WTC11 (cell line): ENCODE measurements at regions not wholly inside any gene's neighbourhood (a gene's known extent, or its start where the extent isn't known, plus 50 kb on each side); places are given as distances from the start of the nearest gene placed in this dataset.

Source experiments
- ATAC-seq: fragments of 200-7000 bp; cut with Tn5 transposase; 2 replicates; pipeline ENCODE4 v1.10.0; 2021; ENCODE audit warnings: mild to moderate bottlenecking, moderate library complexity
- CTCF ChIA-PET: fragments of 300-600 bp; sonication (Branson Sonifier 250); formaldehyde crosslinking; loops from one replicate; lab custom pipeline; 2021; ENCODE audit warnings: antibody characterized with exemption; lab: Charles Lee
- POLR2A ChIA-PET: fragments of 350-600 bp; sonication (Branson Sonifier 250); formaldehyde crosslinking; loops from one replicate; lab custom pipeline; 2021; ENCODE audit warnings: antibody characterized with exemption; lab: Charles Lee
- DNase-seq: peaks from one replicate; pipeline ENCODE4 v3.0.0; 2021; ENCODE audit warnings: low spot score
- H3K27ac Mint-ChIP-seq: 2 replicates; pipeline ENCODE4 v1.8.0; 2021; ENCODE audit warnings: mixed read lengths
- H3K27me3 Mint-ChIP-seq: 2 replicates; pipeline ENCODE4 v1.8.0; 2021; ENCODE audit warnings: low read depth, mild to moderate bottlenecking, moderate library complexity, mixed read lengths
- H3K36me3 Mint-ChIP-seq: 2 replicates; pipeline ENCODE4 v1.8.0; 2021; ENCODE audit warnings: mixed read lengths
- H3K4me1 Mint-ChIP-seq: 2 replicates; pipeline ENCODE4 v1.8.0; 2022; ENCODE audit warnings: mixed read lengths
- H3K4me3 Mint-ChIP-seq: 2 replicates; pipeline ENCODE4 v1.8.0; 2021; ENCODE audit warnings: mild to moderate bottlenecking, moderate library complexity, mixed read lengths
- H3K9me3 Mint-ChIP-seq: 2 replicates; pipeline ENCODE4 v1.8.0; 2021; ENCODE audit warnings: mixed read lengths
- FOXJ3 ChIP-seq: sonication (generic); formaldehyde crosslinking; IDR thresholded peaks from 2 replicates; pipeline ENCODE4 v1.9.0; 2021; ENCODE audit warnings: missing genetic modification reagents, mild to moderate bottlenecking, borderline replicate concordance
- SOX15 ChIP-seq: fragments of 250-450 bp; sonication (Bioruptor Pico); IDR thresholded peaks from 2 replicates; pipeline ENCODE4 v1.9.0; 2021; ENCODE audit warnings: mild to moderate bottlenecking
- TP53 ChIP-seq: sonication (generic); formaldehyde crosslinking; IDR thresholded peaks from 2 replicates; pipeline ENCODE4 v1.8.1; 2023; ENCODE audit warnings: mild to moderate bottlenecking, missing genetic modification reagents
- TF ChIP-seq, protein P1 (sequence below): sonication (generic); formaldehyde crosslinking; IDR thresholded peaks from 2 replicates; pipeline ENCODE4 v1.8.1; 2022; ENCODE audit warnings: missing genetic modification reagents, borderline replicate concordance
- TF ChIP-seq, protein P2 (sequence below): fragments of 250-450 bp; sonication (Bioruptor Pico); IDR thresholded peaks from 2 replicates; pipeline ENCODE4 v2.1.2; 2022; ENCODE audit warnings: mild to moderate bottlenecking, moderate library complexity

DNA sequence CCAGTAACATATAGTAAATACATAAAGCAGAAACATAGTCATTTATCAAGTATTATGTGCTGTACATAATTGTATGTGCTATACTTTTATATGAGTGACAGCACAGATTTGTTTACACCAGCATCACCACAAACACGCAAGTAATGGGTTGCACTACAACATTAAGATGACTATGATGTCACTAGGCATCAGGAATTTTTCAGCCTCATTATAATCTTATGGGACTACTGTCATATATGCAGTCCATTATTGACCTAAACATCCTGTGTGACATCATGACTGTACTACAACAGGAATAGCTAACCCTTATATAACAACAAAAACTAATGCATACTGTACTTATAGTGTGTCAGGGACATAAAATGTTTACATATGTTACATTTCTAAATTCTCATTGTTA lies 50.2 kb upstream of the IZUMO1R start:
- Mint-ChIP-seq H3K27me3 (peaks cover 27% of the 10 kb centered on the region), H3K36me3 (peaks cover 24% of the 10 kb centered on the region), H3K9me3 (peaks cover 54% of the 10 kb centered on the region), H3K4me1 (no peaks in the 10 kb centered on the region), H3K4me3 (no peak overlapping the region), H3K27ac (no peak overlapping the region)
- ATAC-seq (no peak), DNase-seq (no peak)
- ChIA-PET POLR2A (no interaction called here), CTCF (no interaction called here)
- TF ChIP-seq SOX15 (CRISPR knock-in tag) (no peak), FOXJ3 (CRISPR knock-in tag) (no peak), TP53 (CRISPR knock-in tag) (no peak)
- TF ChIP-seq, protein P1, sequence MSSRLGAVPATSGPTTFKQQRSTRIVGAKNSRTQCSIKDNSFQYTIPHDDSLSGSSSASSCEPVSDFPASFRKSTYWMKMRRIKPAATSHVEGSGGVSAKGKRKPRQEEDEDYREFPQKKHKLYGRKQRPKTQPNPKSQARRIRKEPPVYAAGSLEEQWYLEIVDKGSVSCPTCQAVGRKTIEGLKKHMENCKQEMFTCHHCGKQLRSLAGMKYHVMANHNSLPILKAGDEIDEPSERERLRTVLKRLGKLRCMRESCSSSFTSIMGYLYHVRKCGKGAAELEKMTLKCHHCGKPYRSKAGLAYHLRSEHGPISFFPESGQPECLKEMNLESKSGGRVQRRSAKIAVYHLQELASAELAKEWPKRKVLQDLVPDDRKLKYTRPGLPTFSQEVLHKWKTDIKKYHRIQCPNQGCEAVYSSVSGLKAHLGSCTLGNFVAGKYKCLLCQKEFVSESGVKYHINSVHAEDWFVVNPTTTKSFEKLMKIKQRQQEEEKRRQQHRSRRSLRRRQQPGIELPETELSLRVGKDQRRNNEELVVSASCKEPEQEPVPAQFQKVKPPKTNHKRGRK (CRISPR knock-in tag) = no peak
- TF ChIP-seq, protein P2, sequence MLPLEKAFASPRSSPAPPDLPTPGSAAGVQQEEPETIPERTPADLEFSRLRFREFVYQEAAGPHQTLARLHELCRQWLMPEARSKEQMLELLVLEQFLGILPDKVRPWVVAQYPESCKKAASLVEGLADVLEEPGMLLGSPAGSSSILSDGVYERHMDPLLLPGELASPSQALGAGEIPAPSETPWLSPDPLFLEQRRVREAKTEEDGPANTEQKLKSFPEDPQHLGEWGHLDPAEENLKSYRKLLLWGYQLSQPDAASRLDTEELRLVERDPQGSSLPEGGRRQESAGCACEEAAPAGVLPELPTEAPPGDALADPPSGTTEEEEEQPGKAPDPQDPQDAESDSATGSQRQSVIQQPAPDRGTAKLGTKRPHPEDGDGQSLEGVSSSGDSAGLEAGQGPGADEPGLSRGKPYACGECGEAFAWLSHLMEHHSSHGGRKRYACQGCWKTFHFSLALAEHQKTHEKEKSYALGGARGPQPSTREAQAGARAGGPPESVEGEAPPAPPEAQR (CRISPR knock-in tag) = no peak
